Breast epithelium (tissue), 3 donors: ENCODE measurements at regions not wholly inside any gene's neighbourhood (a gene's known extent, or its start where the extent isn't known, plus 50 kb on each side); places are given as distances from the start of the nearest gene placed in this dataset.

Source experiments
- POLR2A ChIP-seq: fragments of 450-650 bp; IDR thresholded peaks from one replicate; pipeline ENCODE4 v1.6.1; 2016; ENCODE audit warnings: antibody characterized with exemption, mild to moderate bottlenecking, moderate library complexity
- POLR2AphosphoS5 ChIP-seq, 3 donors: sonication (generic); formaldehyde crosslinking; IDR thresholded peaks; one replicate each; pipeline ENCODE4 v1.6.1; 2017; ENCODE audit warnings: antibody characterized with exemption in 3 of 3
- TF ChIP-seq, protein P1 (sequence below), 3 donors: fragments of 450-650 bp; IDR thresholded peaks; one replicate each; pipeline ENCODE4 v1.5.1; 2016 to 2017; ENCODE audit warnings: antibody characterized with exemption in 3 of 3, mild to moderate bottlenecking in 3 of 3, moderate library complexity in 3 of 3

DNA sequence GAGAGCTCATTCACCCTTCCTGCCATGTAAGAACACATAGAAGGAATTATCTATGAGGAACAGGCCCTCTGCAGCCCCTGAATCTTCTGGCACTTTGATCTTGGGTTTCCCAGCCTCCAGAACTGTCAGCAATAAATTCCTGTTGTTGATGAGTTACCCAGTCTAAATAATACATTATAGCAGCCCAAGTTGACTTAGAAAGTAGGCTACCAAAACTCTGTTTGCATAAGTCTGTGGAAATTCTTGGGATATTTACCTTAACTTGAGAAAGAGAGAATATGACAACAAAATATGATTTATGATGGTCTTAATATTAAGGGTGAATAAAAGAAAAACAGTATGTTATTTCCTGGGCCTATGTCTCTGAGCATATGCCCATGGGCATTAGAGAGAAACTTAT lies 433.0 kb upstream of the LMO3 start:
- TF ChIP-seq, protein P1, sequence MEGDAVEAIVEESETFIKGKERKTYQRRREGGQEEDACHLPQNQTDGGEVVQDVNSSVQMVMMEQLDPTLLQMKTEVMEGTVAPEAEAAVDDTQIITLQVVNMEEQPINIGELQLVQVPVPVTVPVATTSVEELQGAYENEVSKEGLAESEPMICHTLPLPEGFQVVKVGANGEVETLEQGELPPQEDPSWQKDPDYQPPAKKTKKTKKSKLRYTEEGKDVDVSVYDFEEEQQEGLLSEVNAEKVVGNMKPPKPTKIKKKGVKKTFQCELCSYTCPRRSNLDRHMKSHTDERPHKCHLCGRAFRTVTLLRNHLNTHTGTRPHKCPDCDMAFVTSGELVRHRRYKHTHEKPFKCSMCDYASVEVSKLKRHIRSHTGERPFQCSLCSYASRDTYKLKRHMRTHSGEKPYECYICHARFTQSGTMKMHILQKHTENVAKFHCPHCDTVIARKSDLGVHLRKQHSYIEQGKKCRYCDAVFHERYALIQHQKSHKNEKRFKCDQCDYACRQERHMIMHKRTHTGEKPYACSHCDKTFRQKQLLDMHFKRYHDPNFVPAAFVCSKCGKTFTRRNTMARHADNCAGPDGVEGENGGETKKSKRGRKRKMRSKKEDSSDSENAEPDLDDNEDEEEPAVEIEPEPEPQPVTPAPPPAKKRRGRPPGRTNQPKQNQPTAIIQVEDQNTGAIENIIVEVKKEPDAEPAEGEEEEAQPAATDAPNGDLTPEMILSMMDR (IDR thresholded peaks at IDR 0.05) = no peak
- TF ChIP-seq POLR2A (no peak), POLR2AphosphoS5 (IDR thresholded peaks at IDR 0.05) (no peak)
